Stimulated activated CD8-positive, alpha-beta memory T cell treated with anti-CD3 and anti-CD28 coated beads, Interleukin-15, amount 100 ng/mL, for 4 hours (primary cell): ENCODE measurements at regions not wholly inside any gene's neighbourhood (a gene's known extent, or its start where the extent isn't known, plus 50 kb on each side); places are given as distances from the start of the nearest gene placed in this dataset.
"Not testable (repeated sequence)": the region's sequence is repeated elsewhere in the genome, so short reads cannot be mapped to it uniquely, and the experiment has no call there.

Source experiments
- DNase-seq, 2 donors: peaks; one replicate each; pipeline ENCODE4 v3.0.0-alpha.2; 2020; ENCODE audit warnings: low read depth in 2 of 2

DNA sequence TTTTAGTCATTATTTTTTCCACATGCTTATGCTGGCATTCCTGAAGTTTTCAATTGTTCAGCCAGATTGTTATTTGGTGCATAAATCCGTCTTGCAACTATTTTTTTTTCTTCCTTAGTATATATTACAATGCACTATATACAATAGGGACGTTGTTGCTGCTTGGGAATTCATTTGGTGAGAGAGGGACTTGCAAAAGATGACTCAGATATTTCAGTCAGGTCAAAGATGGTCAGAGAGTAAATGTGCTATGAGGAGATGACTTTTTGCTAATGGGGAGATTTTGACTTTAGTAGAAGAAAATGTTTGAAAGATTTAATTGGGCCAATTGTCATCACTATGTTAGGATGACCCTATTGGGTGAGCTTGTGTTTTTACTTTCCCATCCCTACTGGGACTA is 348.4 kb upstream of the MTPN start:
- DNase-seq = no peak

DNA sequence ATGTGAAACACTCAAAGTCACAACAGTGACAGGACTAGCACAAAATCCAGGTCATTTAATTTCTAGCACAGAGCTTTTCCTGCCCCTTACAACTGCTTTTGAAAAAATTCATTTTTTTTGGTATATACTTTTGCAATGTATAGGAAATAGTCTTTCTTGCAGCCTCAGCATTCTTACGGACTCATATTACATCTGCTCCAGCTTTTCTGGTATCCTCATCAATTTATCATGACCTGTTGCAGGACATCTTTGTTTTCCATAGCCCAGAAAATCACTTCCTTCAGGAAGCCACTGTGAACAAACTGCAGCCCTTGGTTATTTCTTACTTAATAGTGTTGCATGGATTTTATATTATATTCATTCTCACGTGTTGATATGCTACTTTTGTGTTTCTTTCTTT is 347.9 kb upstream of the MTPN start:
- DNase-seq = no peak

DNA sequence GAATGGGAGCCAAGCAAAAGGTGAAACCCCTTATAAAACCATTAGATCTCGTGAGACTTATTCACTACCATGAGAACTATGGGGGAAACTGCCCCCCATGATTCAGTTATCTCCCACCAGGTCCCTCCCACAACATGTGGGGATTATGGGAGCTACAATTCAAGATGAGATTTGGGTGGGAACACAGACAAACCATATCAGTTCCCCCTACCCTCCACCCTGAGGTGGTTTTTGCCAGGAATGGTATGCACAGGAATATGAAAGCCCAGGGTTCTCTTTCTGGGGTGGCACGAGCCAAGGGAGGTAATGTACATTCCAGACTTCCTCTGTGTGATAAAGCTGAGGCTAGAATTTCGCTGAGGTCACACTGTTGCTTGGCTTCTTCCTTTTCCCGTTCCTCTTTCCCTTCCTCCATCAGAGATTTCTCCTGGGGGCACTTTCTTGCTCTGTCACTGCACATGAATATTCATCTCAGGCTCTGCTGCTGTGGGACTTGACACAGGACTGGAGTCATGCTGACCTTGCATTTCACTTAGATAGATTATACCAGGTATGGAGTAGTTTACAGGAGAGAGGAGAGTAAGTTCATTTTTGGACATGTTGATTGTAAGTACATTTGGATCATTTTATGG is 347.0 kb upstream of the MTPN start:
- DNase-seq = no peak

DNA sequence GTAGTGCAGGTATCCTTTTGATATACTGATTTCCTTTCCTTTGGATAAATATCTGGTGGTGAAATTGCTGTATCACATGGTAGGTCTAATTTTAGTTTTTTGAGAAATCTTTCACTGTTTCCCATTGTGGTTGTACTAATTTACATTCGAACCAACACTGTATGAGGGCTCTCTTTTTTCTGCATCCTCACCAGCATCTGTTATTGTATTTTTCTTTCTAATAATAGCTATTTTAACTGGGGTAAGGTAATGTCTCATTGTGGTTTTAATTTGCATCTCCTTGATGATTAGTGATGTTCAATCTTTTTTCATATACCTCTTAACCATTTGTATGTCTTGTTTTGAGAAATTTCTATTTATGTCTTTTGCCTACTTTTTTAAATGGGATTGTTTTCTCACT is 335.4 kb upstream of the MTPN start:
- DNase-seq = no peak

DNA sequence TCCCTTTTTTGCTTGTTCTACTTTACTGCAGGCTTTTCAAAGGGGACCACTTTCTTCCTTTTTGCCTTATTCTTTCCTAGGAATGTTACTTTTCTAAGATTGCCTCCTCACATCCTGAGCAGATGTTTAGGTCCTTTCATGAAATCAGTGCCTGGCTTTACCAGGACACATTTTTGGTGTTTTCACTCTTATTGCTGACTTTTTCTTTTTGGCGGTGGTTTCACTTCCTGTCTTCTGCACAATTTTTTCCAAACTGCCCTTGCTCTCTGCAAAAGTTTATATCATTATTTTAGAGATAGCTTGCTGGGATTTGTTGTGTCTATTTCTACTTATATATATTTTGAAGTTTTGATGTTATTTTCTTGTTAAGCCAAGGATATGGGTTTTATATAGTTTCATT is 332.2 kb upstream of the MTPN start:
- no peak for DNase-seq

DNA sequence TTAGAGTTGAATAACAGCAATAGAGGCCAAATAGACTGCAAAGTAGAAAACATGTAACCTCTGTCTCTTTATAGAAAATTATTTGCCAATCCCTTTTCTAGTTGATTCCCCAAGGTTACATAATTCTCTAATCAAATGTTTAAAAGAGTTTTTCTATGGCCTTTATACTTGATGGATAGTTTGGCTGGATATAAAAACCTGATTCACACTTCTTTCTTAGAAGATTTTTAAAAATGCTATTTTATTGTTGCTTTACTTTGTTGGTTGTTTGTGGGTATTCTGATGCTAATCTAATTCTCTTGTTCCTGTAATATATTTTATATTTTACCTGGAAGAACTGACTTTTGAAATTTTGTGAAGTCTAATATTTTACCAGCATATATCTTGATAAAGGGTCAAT is 331.1 kb upstream of the MTPN start:
- DNase-seq = no peak

DNA sequence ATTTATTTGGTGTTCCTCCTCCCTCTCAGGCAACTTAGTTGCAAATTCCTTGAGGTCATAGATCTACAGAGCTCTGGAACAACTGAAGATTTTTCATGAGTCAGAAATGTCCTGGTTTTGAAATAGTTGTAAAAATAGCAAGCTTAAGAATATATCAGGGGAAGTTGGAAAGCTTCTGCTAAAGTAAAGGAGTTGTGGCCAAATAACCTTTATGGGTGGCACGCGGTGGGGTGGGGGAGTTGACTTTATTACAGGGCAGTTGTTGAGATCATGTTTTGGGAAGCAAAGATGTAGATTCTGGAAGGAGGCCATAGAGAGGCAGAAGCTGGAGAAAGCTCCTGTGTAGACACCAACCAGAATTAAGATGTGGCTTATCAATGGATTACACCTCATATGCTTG is 326.0 kb upstream of the MTPN start:
- DNase-seq = no peak

DNA sequence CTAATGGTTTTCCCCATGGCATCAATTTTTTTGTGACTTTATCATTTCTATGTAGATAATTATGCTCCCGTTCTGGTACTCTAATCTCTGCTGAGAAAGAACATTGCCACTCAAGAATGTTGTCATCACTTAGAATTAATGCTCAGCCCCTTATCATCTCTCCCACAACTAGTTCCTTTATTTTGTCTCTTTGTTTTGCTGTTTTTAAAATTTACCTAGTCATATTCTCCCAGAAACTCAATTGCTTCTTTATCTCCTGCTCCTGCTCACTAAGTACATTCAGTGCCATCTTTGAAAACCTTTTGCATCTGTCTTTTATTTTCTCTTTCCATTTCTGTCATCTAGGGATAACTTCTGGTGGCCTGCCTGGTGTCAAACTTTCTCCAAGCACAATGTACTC is 324.9 kb upstream of the MTPN start:
- DNase-seq = no peak

DNA sequence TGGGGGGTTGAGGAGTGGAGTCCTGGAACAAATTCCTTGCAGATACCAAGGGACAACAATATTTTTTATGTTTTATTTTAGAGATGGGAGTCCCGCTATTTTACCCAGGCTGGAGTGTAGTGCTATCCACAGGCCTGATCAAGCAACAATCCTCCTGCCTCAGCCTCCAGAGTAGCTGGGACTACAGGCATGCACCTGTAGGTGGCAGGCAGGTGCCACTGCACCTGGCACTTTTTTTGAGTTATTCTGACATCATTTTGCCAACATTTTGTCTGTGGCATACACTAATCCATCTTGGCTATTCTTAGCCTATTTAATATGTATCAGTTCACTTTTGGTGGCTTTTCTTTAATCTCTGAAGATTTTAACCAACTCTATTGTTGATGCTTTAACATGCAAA is 317.8 kb upstream of the MTPN start:
- DNase-seq = no peak

DNA sequence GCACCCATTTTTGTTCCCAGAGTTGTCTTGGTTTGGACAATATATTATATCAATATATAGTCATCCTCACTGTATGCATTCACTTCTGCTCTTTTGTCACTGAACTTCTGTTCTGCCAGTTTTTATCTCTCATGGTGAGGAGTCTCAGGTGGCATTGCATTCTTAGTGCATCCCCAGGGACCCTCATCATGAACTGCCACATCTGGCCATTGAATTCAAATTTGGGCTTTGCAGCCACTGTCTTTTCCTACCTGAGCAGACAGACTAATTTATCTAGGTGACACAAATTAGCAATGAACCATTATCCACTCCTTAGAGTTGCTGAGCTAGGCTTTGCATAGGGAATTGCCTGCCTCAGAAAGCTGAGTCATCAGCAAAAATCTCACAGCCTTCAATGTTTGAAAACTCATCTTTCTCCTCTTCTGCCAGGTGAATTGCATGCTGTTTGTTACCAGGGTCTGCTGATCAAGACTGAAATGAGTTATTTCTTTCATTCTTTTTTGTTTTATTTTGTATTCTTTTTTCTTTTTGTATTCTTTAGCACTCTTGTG is 316.8 kb upstream of the MTPN start:
- no peak for DNase-seq

DNA sequence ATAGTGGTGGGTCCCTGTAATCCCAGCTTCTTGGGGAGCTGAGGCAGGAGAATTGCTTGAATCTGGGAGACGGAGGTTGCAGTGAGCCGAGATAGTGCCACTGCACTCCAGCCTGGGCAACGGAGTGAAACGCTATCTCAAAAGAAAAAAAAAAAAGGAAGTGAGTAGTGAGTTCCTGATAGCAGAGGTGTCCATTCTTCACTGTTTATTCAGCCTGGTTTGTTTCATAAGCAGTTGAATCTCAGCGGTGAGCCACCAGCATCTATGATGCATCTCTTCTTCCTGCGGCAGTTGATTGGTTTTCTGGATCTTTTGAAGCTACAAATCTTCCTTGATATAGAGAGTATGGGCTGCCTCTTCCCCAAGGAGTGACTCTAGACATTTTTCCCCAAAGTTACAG is 316.1 kb upstream of the MTPN start:
- no peak for DNase-seq

DNA sequence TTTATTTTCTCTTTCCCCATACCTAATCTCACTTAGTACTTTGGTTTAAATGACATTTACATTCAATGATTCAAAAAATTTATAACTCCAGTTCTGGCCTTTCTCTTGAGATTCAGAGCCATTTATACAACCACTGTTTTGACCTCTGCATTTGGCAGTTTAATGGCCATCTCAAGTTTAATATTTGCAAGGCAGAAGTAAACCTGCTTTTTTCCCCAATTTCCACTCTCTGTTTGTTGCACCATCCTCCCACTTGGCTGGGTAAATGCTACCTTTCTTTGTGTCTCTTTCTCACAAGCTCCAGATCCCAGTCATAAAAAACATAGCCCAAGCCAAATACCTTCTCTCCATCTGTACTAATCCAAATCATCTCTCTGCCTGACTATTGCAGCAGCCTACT is 315.2 kb upstream of the MTPN start:
- DNase-seq = no peak

DNA sequence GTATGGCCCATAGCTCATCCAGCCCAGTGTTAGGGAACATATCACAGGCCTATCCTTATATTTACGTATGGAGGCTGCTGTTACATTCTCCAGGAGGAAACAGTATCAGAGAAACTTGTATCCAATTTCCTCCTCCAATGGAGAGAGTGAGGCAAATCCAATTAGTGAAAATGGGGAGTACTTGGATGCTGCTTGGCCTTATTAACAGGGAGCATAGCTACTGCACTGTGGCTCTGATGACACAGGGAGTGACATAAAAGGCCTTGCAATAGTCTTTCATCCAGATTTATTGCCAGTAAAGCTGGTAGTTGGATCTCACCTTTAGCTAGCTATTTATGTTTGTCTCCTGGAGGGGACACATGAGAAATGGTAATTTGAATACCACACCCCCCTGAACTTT is 313.2 kb upstream of the MTPN start:
- DNase-seq = no peak

DNA sequence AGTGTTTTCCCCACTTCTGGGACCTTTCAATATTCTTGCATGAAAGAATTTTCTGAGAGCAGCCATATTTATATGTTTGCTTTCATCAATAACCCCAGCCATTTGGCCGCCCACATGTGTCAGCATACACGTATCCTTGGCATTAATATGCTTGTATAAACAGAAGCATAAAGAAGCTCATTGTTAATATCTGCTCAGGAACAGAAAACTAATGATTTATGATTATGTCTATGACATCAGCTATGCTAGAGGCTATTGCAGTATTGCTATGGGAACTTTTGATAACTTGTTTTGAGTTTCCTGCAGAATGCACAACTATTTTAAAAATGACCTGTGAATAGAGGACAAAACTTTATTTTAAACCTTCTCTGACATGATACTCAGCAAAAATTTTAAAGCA is 300.9 kb upstream of the MTPN start:
- DNase-seq = no peak

DNA sequence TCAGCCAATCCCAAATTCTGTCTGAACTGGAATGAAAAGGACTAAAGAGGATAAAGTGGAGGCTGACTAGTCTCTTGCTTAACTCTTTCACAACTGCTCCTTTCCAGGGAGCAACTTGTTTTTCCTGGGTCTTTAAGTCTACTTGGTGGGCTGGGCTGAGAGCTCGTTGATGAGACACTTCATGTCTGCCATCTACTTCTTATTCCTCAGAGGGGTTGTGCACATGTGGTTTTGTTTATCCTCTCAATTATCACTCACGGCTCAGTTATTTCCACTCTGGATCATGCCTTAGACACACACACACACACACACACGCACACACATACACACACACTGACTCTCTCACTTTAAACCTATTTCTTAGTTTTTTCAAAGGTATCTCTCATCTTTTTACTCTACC is 298.6 kb upstream of the MTPN start:
- no peak for DNase-seq

DNA sequence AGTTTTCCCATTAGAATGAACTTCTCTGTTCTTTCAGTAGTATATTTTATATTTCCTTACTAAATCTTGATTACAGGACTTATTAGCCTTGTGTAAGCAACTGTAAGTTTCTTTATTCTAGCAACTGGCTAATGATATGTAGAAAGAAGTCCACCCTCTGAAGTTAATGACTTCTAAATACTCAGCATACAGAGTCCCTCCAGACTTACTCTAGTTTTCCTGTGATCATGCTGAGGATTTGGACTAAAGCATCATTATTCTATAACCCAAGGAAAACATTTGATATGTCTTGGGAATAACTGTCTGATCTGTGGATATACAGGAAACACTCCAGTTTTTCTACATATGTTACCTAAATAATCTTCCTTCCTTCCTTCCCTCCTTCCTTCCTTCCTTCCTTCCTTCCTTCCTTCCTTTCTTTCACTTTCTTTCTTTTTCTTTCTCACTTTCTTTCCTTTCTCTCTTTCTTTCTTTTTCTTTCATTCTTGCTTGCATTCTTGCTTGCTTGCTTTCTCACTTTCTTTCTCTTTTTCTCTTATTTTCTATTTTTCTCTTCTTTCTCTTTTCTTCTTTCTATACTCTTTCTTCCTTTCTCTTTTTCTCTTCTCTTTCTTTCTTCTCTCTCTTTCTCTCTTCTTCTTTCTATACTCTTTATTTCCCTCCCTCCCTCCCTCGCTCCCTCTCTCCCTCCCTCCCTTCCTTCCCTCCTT is 297.6 kb upstream of the MTPN start:
- DNase-seq = no peak

DNA sequence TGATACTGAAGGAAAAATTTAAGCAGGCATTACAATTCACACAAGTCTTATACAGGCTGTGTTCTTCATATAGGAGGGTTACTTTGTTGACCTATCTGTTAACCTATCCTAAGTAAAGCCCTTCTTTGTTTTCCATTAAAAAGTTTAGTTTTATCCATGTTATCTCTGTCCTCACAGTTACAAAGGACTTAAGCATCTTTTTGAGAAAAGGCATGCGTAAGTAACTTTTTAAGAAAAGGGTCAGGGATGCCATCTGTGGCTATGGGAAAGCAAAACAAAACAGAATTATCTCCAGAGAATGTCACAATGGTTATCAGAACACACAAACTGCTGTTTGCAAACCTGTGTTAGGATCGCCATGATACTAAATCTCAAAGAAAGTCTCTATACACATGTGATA is 295.8 kb upstream of the MTPN start:
- DNase-seq = no peak

DNA sequence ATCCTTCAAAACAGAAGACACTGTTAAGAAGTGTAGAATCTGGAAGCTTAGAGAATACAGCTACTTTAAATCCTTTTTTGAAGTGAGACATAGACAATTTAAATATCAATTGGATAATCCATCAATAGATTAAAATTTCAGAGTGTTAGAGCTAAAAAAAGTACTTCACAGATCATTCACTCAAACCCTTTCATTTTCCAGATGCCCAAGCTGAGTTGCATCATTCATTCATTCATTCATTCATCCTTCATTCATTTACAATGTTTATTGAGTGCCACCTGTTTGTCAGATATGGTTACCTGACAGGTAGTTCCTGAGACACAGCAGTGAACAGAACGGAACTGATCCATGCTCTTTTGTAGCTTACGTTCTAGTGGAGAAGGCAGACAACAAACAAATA is 290.7 kb upstream of the MTPN start:
- DNase-seq = no peak

DNA sequence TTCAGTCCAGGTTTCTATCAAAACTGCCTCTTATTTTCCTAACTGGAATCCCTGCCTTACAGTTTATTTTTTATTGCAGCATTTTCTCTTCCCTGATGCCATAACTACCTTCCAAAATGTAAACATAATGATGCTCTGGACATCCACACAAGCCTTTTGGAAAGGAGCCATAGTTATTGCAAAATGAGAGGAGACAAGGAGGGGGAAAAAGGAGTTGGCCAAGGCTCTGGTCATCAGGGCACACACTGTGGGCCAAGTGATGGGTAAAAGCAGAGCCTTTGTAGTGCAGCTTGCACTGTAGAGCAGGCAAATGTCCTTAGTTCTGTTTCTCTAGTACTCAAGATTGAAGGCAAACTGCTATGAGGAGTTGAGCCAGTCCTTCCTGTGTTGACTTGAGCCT is 289.3 kb upstream of the MTPN start:
- DNase-seq = no peak

DNA sequence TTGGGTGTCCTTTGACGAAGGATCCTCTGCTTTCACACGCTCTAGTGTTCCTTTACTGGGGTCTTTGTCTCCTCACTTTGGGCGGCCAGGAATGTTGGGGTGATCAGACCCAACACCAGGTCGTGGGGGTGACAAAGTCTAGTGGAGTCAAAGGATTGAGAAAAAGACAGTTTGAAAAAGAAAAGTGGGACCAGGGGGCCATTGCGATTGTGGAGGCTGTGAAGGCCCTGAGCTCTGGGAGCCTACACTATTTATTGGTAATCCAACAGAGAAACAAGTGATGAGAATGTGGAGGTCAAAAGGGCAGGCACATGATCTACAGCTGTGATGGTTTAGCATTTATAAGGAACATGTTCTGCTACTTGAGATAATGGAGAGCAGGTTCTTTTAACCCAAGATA is 287.1 kb upstream of the MTPN start:
- DNase-seq = not testable (repeated sequence)

DNA sequence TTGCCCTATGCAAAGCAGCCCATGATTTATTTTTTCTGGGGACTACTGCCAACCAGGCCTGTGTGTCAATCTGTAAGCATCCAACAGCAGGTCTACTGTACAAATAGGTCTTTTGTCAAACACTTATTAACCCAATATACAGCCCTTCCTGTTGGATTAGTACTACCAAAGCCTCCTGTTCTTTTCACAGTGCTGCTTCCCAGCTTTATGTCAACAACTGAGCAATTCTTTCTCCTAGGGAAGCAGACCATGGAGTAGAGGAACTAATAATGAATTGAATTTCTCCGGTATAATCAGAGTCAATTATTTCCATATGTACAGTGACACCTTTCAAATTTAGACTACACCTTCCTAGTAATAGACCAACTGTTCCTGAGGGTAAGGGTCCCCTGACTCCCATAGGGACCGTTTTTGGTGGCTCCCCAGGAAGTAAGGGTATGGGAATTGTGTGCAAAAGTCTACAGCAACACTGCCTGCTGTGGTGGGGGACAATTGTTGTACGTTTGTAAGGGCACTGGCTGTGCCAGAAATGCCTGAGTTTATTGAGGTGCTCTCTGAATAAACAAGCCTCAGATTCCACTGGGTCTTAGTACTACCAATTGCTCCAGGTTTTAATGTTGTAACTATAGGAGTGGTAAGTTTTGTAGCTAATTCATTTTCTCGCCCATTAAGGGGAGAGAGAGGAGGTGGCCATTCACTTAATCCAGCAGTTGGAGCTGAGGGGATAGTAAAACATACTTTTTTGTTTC is 286.1 kb upstream of the MTPN start:
- DNase-seq = not testable (repeated sequence)

DNA sequence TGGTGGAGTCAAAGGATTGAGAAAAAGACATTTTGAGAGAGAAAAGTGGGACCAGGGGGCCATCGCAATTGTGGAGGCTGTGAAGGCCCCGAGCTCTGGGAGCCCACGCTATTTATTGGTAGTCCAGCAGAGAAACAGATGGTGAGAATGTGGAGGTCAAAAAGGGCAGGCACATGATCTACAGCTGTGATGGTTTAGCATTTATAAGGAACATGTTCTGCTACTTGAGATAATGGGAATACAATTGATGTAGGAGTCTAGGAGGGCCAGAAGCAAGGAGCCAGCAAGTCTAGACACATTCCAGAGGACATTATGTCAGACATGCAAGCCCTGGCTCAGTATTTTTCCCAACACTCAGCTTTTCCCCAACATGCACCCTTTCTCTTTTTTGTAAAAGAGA is 283.4 kb upstream of the MTPN start:
- DNase-seq = not testable (repeated sequence)

DNA sequence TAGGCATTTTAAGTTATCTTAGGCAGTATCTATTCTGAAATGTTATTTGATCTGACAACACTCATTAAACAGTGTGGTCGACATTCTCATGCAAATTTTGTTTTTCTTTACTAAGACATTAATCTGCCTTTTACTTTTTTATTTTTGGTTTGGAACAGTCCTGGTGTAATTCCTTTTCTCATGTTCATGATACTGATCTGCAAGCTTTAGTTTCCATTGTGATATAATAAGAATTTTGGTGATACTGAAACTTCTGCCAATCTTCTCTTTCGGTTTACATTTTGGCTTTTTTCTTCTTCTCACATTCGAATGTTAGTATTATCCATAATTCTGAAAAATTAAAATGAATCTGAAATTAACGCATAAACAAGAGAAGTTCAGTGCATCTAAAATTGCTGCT is 281.9 kb upstream of the MTPN start:
- DNase-seq = no peak
